Skeletal muscle cell (primary cell): ENCODE measurements at regions not wholly inside any gene's neighbourhood (a gene's known extent, or its start where the extent isn't known, plus 50 kb on each side); places are given as distances from the start of the nearest gene placed in this dataset.

ENCODE experiments used
- DNase-seq: peaks from one replicate; pipeline ENCODE4 v3.0.0-alpha.2; 2010; ENCODE audit warnings: low read depth
- H3K4me3 ChIP-seq: 2 replicates; pipeline ENCODE4 v1.5.1; 2011; ENCODE audit warnings: low read depth, mild to moderate bottlenecking, control low read depth, low read length, moderate library complexity

GRCh38 chr2:133951209-133951608 is 302.7 kb upstream of the MGAT5 start:
- no peak overlapping the region for H3K4me3 ChIP-seq
- no peak for DNase-seq

GRCh38 chr2:133952420-133952819 is 301.5 kb upstream of the MGAT5 start:
- DNase-seq, result no peak
- no peak overlapping the region for H3K4me3 ChIP-seq

GRCh38 chr2:133952896-133953295 is 301.0 kb upstream of the MGAT5 start:
- no peak overlapping the region for H3K4me3 ChIP-seq
- DNase-seq, result no peak

- DNase-seq, result no peak
- no peak overlapping the region for H3K4me3 ChIP-seq
These were observed 300.3 kb upstream of the MGAT5 start for GRCh38 chr2:133953524-133953923.

- H3K4me3 ChIP-seq, result no peak overlapping the region
- no peak for DNase-seq
These were observed 299.2 kb upstream of the MGAT5 start for GRCh38 chr2:133954636-133955035.

GRCh38 chr2:133955169-133955568 is 298.7 kb upstream of the MGAT5 start:
- DNase-seq, result no peak
- no peak overlapping the region for H3K4me3 ChIP-seq

GRCh38 chr2:133956434-133956935 is 297.4 kb upstream of the MGAT5 start:
- DNase-seq, result no peak
- no peak overlapping the region for H3K4me3 ChIP-seq

- no peak for DNase-seq
- no peak overlapping the region for H3K4me3 ChIP-seq
These were observed 296.0 kb upstream of the MGAT5 start for GRCh38 chr2:133957724-133958480.

GRCh38 chr2:133959066-133959465 is 294.8 kb upstream of the MGAT5 start:
- DNase-seq, result no peak

GRCh38 chr2:133966720-133967304 is 287.1 kb upstream of the MGAT5 start:
- no peak for DNase-seq

More at GRCh38 chr2:133959066-133959465, 294.8 kb upstream of the MGAT5 start:
- H3K4me3 ChIP-seq, result no peak overlapping the region

GRCh38 chr2:133967326-133967725 is 286.5 kb upstream of the MGAT5 start:
- no peak for DNase-seq
- H3K4me3 ChIP-seq, result no peak overlapping the region

More at GRCh38 chr2:133966720-133967304, 287.1 kb upstream of the MGAT5 start:
- no peak overlapping the region for H3K4me3 ChIP-seq

- DNase-seq, result no peak
- no peak overlapping the region for H3K4me3 ChIP-seq
These were observed 285.4 kb upstream of the MGAT5 start for GRCh38 chr2:133968446-133968845.

GRCh38 chr2:133970641-133971040 is 283.2 kb upstream of the MGAT5 start:
- H3K4me3 ChIP-seq, result no peak overlapping the region
- DNase-seq, result no peak

GRCh38 chr2:133972297-133972696 is 281.6 kb upstream of the MGAT5 start:
- no peak for DNase-seq
- H3K4me3 ChIP-seq, result no peak overlapping the region

GRCh38 chr2:133972786-133973185 is 281.1 kb upstream of the MGAT5 start:
- H3K4me3 ChIP-seq, result no peak overlapping the region
- no peak for DNase-seq

- no peak overlapping the region for H3K4me3 ChIP-seq
- DNase-seq, result no peak
These were observed 279.5 kb upstream of the MGAT5 start for GRCh38 chr2:133974353-133974752.

- no peak overlapping the region for H3K4me3 ChIP-seq
- no peak for DNase-seq
These were observed 278.7 kb upstream of the MGAT5 start for GRCh38 chr2:133975135-133975534.

- DNase-seq, result no peak
These were observed 278.0 kb upstream of the MGAT5 start for GRCh38 chr2:133975676-133976428.

GRCh38 chr2:133976659-133977058 is 277.2 kb upstream of the MGAT5 start:
- H3K4me3 ChIP-seq, result no peak overlapping the region
- no peak for DNase-seq

More at GRCh38 chr2:133975676-133976428, 278.0 kb upstream of the MGAT5 start:
- H3K4me3 ChIP-seq, result no peak overlapping the region

- no peak for DNase-seq
These were observed 276.5 kb upstream of the MGAT5 start for GRCh38 chr2:133977405-133977804.

More at GRCh38 chr2:133977405-133977804, 276.5 kb upstream of the MGAT5 start:
- H3K4me3 ChIP-seq, result no peak overlapping the region
